GM12892 (cell line): ENCODE measurements at regions not wholly inside any gene's neighbourhood (a gene's known extent, or its start where the extent isn't known, plus 50 kb on each side); places are given as distances from the start of the nearest gene placed in this dataset.

ENCODE experiments used
- DNase-seq: peaks from one replicate; pipeline ENCODE4 v3.0.0; 2011; ENCODE audit not compliant: insufficient read length
- FAIRE-seq: peaks from 2 replicates; lab custom pipeline; 2011; peaks lifted over from hg19 to GRCh38; lab: Jason Lieb, UNC
- POLR2A ChIP-seq: IDR thresholded peaks from 2 replicates; pipeline ENCODE4 v1.6.1; 2011; ENCODE audit warnings: low read depth, low read length, control low read depth
- POLR2AphosphoS5 ChIP-seq: IDR thresholded peaks from 2 replicates; pipeline ENCODE4 v1.6.1; 2011; ENCODE audit warnings: low read depth, low read length, control low read depth
- TAF1 ChIP-seq: IDR thresholded peaks from 2 replicates; pipeline ENCODE4 v1.6.1; 2011; ENCODE audit warnings: low read depth, mild to moderate bottlenecking, control low read depth, low read length, borderline replicate concordance

GRCh38 chr4:185999207-185999606 lies 69.7 kb upstream of the TLR3 start:
- FAIRE-seq (no peak), DNase-seq (no peak)
- no peak for TF ChIP-seq POLR2A
- TF ChIP-seq POLR2AphosphoS5, result no peak
- TF ChIP-seq TAF1, result no peak

- FAIRE-seq (no peak), DNase-seq (no peak)
- TF ChIP-seq TAF1 (no peak), POLR2A (no peak), POLR2AphosphoS5 (no peak)
Measured at GRCh38 chr4:186002853-186003252, 66.1 kb upstream of the TLR3 start.

DNA sequence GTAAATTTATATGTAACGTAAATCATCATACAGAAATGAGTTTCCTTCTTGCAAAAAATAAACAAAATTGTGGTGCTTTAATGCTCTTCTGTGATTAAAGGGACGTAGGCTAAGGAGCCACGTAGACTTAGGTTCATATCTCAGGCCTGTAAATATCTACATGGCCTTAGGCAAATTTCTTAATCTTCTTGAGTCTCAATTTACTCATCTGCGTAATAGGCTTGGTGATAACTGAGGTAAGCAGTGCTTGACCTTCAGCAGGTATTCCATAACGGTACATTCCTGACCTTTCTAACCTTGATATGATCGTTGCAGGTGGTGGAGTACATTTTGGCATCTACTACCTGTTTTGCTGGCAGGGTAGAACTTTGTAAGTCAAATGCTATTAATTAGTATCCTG lies 65.2 kb upstream of the TLR3 start:
- FAIRE-seq (no peak), DNase-seq (no peak)
- TF ChIP-seq POLR2AphosphoS5 (no peak), POLR2A (no peak), TAF1 (no peak)

- TF ChIP-seq POLR2A (no peak), POLR2AphosphoS5 (no peak), TAF1 (no peak)
- DNase-seq (no peak), FAIRE-seq (no peak)
Measured at GRCh38 chr4:186008057-186008456, 60.9 kb upstream of the TLR3 start.

DNA sequence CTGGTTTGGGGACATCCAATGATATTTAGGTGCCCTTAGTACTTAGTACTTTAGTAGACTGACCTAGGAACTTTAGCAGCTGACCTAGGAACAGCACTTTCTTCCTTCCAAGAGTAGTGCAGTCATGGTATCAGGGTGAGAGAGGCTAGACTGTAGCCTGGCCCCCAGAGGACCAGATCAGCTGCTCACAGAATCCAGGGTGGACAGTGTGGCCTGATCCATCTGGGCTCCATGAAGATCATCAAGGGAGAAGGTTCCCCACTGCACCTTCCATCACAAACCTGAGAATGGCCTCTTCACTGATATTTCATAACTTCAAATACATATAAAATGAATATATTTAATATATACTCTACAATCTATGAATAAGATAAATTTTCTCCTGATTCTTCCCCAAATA lies 59.0 kb upstream of the TLR3 start:
- no peak for DNase-seq
- no peak for FAIRE-seq
- TF ChIP-seq TAF1, result no peak
- no peak for TF ChIP-seq POLR2A
- no peak for TF ChIP-seq POLR2AphosphoS5

DNA sequence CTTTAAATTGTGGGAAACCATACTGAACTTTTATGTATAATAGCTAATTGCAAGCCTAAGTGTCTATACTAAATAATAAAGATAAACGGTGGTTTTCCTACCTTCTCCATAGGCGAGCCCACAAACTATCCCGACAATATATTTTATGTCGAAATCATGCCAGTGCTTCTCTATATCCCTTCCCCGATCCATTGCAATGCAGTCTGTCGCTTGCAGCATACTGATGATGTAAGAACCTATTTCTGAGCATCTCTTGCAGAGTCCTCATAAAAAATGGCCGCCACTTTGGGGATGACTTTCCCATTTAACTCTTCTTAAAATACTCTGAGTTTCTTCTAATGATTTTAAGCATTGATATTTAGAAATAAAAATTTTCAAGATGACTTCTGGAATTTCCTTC lies 58.1 kb upstream of the TLR3 start:
- no peak for TF ChIP-seq TAF1
- no peak for TF ChIP-seq POLR2AphosphoS5
- no peak for TF ChIP-seq POLR2A
- no peak for DNase-seq
- no peak for FAIRE-seq

- FAIRE-seq (no peak), DNase-seq (no peak)
- no peak for TF ChIP-seq POLR2A
- no peak for TF ChIP-seq TAF1
- TF ChIP-seq POLR2AphosphoS5, result no peak
Measured at GRCh38 chr4:186012071-186012470, 56.9 kb upstream of the TLR3 start.

GRCh38 chr4:186013419-186014186 lies 55.4 kb upstream of the TLR3 start:
- no peak for DNase-seq
- TF ChIP-seq POLR2A, result no peak
- no peak for TF ChIP-seq TAF1
- TF ChIP-seq POLR2AphosphoS5, result no peak
- FAIRE-seq, result no peak

- DNase-seq, result no peak
- FAIRE-seq, result no peak
- TF ChIP-seq POLR2A (no peak), POLR2AphosphoS5 (no peak), TAF1 (no peak)
Measured at GRCh38 chr4:186015212-186015817, 53.6 kb upstream of the TLR3 start.

DNA sequence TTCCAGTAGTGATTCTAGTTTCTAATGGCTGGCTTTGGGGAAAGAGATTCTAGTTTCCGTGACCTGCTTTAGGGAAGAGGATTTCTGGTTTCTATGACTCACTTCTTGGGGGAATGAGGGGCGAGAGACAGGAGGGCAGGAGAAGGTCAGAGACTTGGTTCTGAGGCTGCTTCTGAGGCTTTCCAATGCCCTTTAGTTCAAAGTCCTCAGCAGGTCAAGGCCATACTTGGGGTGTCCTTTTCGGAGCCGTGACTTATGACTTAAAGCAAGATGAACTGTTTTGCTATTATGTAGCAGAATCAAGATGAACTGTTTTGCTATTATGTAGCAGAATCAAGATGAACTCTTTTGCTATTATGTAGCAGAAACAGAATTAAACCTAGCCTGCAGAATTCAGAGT lies 52.2 kb upstream of the TLR3 start:
- no peak for DNase-seq
- FAIRE-seq, result no peak
- TF ChIP-seq POLR2AphosphoS5 (no peak), TAF1 (no peak), POLR2A (no peak)

DNA sequence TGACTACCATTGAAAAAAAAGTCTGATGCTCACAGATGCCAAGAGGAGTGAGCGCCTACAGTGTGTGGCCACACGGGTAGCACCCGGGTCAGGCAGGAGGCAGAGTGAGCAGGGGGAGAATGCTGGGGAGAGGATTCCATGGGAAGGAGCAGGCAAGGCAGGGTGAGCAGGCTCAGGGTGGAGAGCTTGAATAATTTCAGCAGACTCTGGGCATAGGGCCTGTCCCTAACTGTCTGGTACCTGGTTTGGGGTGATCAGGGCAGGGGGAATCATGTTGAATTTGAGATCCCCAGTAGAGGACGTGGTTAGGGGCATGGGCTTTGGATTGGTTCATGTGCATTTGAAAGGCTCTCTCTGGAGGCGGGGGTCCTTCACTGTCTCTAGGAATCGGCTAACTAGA lies 51.2 kb upstream of the TLR3 start:
- DNase-seq (no peak), FAIRE-seq (no peak)
- no peak for TF ChIP-seq TAF1
- no peak for TF ChIP-seq POLR2AphosphoS5
- no peak for TF ChIP-seq POLR2A

GRCh38 chr4:186018261-186018660 lies 50.7 kb upstream of the TLR3 start:
- DNase-seq, result no peak
- FAIRE-seq, result no peak
- no peak for TF ChIP-seq POLR2AphosphoS5
- TF ChIP-seq TAF1, result no peak
- TF ChIP-seq POLR2A, result no peak

DNA sequence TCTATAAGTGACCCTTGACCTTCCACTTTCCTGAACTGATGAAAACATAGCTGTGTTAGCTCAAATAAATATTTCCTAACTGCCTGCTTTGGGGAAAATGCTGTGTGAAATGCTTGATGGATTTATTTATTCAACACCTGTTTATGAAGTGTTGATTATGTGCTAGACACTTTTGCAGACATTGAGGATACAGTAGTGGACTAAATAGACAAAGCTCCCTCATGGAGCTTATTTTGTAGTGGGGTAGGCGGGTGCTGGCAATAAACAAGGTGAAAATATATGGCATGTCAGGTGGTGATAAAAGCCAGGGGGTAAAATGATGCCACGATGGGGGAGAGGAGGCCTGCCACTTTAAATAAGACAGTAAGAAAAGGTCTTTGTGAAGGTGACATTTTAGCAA lies 50.2 kb upstream of the TLR3 start:
- DNase-seq (no peak), FAIRE-seq (no peak)
- TF ChIP-seq POLR2AphosphoS5, result no peak
- TF ChIP-seq TAF1, result no peak
- no peak for TF ChIP-seq POLR2A
